HG03520 (cell line): ENCODE measurements at regions not wholly inside any gene's neighbourhood (a gene's known extent, or its start where the extent isn't known, plus 50 kb on each side); places are given as distances from the start of the nearest gene placed in this dataset.
A peak's percentile ranks its signal among the peaks of the same experiment; 100 is the strongest.

Source experiments
- ATAC-seq: cut with Tn5 transposase; IDR thresholded peaks from one replicate; pipeline ENCODE4 v1.9.1; 2021; ENCODE audit warnings: mild to moderate bottlenecking, moderate library complexity; ENCODE audit not compliant: unreplicated experiment

DNA sequence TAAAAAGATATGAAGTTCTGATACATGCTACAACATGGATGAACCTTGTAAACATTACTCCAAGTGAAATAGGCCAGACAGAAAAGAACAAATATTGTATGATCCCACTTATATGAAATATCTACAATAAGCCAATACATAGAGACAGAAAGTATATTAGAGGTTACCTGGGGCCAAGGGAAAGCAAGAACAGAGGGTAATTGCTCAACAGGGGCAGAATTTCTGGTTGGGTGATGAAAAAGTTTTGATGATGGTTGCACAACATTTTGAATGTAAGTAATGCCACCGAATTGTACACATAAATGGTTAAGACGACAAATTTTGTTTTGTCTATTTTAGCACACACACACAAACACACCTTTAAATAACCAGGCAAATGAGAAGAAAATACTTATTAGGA lies 268.4 kb downstream of the FOXO1 start:
- no peak for ATAC-seq

DNA sequence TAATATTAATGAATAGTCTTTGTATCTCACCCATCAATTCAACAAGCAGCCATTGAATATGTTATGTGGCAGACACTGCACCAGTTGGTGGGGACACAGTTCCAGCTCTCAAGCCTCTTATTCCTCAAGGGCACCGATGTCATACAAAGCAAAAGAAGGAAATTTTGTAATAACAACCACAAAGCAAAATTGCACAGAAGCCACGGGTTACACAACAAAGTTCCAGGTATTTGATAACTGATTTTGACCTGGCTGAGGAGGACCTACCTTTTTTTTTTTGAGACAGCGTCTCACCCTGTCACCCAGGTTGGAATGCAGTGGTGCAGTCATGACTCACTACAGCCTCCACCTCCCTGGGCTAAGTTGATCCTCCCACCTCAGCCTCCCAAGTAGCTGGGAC lies 266.7 kb downstream of the FOXO1 start:
- ATAC-seq, result no peak

GRCh38 chr13:40401911-40402776 lies 264.3 kb downstream of the FOXO1 start:
- peak; percentile 90 for ATAC-seq

GRCh38 chr13:40402931-40403431 lies 263.5 kb downstream of the FOXO1 start:
- no peak for ATAC-seq

DNA sequence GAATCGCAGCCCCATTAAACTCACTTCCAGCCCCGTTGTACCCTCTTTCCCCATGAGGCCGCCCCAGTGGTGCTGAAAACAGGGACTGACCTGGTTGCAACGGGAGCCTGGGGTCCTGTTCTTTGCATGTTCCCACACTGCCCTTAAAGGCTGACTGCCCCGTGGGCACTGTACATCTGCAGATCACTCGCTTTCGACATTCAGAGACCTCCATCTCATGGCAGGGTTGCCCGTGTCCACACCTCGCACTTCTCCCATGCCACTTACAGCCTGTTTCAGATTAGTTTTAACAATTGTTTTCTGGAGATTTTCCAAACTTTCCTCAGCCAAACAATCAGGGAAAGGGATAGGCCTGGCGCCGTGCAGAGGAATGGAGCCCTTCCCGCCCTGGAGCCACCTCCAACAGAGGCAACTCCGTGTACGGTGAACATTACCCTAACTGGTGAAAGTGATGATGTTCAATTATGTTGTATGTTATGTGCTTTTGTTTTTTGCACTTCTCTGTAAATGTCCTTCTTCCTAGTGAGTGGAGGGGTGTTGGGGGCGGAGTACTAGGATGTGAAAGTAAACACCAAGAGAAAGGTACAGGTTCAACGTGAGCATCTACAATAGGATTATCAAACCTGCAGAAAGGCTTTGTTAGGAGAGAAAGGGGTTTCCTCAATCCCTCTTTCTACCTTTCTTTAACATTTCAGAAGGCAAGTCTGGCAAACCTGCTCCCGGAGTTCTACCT lies 262.8 kb downstream of the FOXO1 start:
- no peak for ATAC-seq

DNA sequence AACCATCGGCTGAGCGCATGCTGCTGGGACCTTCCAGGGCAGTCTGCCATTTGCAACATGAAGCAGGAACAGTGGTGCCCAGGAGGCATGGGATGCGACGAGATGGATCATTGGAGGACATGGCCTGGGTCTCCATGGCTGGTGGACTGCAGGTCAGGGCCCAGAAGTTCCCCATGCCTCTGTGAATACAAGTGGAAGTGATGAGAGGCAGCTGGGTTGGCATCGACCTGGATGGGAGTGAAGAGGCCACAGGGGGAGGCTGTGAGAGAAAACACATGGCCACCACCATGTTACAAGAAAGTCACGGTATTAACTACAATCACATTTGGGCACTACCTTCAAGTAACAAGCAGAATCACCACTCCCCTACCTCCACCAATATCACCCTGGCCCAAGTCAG lies 262.0 kb downstream of the FOXO1 start:
- ATAC-seq, result no peak

DNA sequence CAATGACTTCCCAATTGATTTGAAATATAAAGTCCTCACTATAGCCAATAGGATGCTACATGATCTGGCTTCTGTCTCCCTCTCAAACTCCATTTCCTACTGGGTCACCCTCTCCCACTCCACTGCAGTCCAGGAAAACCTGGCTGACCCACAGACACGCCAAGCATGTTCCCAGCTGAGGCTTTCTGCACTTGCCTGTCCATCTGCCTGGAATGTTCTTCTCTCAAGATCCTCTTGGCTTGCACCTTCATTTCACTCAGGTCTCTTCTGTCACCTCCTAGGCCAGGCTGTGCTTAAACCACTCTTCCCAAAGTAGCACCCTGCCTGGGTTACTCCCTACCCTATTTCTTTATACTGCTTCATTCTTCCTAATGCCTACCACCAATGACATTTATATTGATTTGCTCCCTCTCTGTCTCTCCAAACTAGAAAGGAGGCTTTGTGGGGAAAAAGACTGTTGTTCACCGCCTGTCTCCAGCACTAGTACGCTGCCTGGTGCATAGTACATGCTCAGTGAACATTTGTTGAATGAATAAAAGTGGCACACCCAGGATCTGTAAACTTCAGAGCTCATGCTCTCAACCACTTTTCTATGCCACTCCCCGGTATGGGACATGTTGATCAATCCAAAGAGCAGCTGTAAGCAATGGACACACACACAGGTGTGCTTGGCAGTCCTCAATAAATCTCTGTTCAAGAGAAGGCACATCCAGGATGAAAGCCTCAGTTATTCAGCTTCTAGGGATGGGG lies 261.3 kb downstream of the FOXO1 start:
- ATAC-seq, result no peak

GRCh38 chr13:40406405-40407120 lies 259.9 kb downstream of the FOXO1 start:
- no peak for ATAC-seq

DNA sequence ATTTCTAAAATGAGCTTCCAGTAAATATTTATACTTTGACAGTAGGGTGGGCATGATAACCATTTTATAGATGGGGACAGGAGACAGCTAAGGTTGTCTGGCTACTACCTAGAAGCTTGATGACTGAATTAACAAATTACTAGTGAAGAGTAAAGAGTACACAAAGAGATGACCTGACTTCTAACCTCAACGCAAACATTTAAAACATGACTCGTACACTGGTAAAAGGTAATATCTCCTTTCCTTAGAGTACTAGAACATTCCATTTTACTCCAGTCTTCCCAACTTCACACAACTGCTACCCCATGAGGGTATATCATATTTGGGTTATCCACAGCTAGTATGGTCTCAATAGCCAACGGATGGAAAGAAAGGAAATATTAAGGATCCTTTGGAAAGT lies 258.9 kb downstream of the FOXO1 start:
- ATAC-seq, result no peak

GRCh38 chr13:40408602-40409001 lies 257.8 kb downstream of the FOXO1 start:
- no peak for ATAC-seq

GRCh38 chr13:40409278-40409677 lies 257.2 kb downstream of the FOXO1 start:
- no peak for ATAC-seq

- ATAC-seq, result no peak
These were observed 256.1 kb downstream of the FOXO1 start for GRCh38 chr13:40410315-40410714.

DNA sequence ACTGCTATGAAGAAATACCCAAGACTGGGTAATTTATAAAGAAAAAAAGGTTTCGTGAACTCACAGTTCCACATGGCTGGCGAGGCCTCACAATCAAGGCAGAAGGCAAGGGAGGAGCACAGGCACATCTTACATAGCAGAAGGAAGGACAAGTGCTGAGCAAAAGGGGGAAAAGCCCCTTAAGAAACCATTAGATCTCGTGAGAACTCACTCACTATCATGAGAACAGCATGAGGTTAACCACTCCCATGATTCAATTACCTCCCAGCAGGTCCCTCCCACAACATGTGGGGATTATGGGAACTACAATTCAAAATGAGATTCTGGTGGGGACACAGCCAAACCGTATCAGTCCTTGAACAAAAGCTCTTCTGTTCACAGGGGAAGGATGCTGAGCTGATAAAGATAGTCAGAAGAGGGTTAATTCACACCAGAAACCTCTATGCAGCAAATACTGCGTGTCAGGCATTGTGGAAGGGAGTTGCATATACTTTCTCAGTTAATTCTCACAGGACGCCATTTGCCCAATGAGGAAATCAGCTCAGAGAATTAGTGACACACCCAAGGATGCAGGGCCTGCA lies 246.2 kb downstream of the FOXO1 start:
- no peak for ATAC-seq

- no peak for ATAC-seq
These were observed 243.7 kb downstream of the FOXO1 start for GRCh38 chr13:40422588-40423235.

- no peak for ATAC-seq
These were observed 238.1 kb downstream of the FOXO1 start for GRCh38 chr13:40428354-40428753.

GRCh38 chr13:40429706-40430545 lies 236.5 kb downstream of the FOXO1 start:
- no peak for ATAC-seq

- peak; percentile 50 for ATAC-seq
These were observed 234.1 kb downstream of the FOXO1 start for GRCh38 chr13:40432018-40432978.

DNA sequence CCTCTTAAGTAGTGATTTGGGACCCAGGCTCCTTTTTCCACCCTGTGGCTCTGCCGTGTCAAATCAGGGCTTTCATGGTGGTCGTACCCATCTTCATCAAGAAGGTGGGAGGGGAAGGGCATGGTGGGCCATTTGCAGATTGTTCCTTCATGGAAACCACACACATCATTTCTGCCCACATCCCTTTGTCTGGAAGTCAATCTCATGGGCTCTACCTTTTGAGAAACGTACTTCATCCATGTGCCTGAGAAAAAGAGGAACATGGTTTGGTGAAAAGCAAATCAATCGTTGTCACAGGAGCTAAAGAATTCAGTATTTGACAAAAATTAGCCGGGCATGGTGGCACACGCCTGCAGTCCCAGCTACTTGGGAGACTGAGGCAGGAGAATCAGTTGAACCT lies 233.4 kb downstream of the FOXO1 start:
- ATAC-seq, result no peak
